GM18858 (cell line): ENCODE measurements at regions not wholly inside any gene's neighbourhood (a gene's known extent, or its start where the extent isn't known, plus 50 kb on each side); places are given as distances from the start of the nearest gene placed in this dataset.
"Not testable (repeated sequence)": the region's sequence is repeated elsewhere in the genome, so short reads cannot be mapped to it uniquely, and the experiment has no call there.

Experiments
- ATAC-seq: cut with Tn5 transposase; IDR thresholded peaks from one replicate; pipeline ENCODE4 v1.9.1; 2021; ENCODE audit not compliant: unreplicated experiment

DNA sequence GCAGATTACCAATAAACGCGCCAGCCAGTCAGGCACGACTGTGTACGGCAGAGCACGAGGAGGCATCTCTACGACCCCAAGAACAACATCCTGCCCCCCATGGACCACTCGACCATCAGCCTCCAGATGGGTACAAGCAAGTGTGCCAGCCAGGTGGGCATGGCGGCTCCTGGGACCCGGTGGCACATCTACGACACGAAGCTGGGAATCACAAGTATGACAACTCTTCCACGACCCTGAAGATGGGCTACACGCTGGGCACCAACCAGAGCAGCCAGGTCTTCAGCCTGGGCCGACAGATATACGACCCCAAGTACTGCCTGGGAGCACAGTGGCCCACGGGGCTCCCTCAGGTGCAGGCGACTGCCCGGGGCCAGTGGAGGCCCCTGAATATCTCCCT is 217.6 kb downstream of the POTED start:
- no peak for ATAC-seq

DNA sequence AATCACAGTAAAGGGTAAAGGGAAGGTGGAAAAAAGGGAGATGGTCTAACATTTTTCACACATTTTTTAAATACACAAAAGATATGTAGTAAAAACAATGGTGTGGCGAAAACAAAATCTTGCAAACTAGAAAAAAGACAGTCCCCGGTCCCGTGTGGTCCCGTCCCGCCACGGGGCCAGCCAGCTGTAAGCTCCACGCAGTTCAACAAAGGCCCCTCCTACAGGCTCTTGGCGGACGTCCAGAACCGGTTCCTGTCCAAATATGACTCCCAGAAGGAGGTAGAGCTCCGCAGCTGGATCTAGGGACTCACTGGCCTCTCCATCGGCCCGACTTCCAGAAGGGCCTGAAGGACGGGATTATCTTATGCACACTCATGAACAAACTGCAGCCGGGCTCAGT is 216.9 kb downstream of the POTED start:
- ATAC-seq, result not testable (repeated sequence)

DNA sequence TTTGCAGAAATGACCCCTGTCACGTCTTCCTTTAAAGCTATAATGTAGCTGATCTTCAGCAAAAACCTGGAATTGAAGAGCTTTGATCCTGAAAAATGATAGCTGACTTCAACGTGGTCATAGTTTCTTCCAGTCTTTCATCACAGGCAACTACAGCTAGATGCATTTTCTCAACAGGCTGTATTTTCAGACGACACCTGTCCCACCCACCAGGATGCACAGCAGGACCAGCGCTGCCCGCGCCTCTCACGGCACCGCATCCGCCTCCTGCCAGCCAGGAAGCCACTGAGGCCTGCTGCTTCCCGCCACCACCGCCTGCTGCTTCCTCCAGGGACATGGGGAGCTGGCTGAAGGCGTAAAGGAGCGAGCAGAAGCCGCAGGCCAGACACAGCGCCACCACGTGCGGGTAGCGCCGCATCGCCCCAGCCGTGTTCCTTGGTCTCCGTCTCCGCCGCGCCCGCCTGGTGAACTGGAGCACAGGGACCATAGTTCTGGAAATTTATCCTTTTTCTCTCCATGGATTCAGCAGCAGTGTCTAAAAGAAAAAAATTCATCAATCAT is 215.7 kb downstream of the POTED start:
- ATAC-seq, result not testable (repeated sequence)

- not testable (repeated sequence) for ATAC-seq
Observed at GRCh38 chr21:13820286-13820685, 210.7 kb downstream of the POTED start.

GRCh38 chr21:13812191-13812590 is 202.6 kb downstream of the POTED start:
- ATAC-seq, result not testable (repeated sequence)

DNA sequence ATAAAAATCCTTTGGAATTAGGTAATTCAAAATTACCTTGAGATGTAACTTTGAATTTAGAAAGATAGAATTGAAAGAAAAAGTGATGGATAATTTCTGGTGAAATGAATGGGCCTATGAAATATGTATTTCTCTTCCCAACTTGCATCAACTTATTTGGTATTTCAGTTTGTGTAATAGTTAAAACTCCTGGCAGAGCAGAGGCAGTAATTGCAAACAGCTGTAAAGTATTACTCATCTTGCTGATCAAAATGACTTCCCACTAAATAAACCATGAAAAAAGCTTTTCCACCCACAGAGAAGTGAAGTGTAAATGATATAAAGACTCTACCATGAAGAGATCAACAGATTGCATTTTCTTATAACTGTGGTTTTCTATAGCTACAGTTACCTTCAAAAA is 201.0 kb downstream of the POTED start:
- ATAC-seq, result not testable (repeated sequence)

DNA sequence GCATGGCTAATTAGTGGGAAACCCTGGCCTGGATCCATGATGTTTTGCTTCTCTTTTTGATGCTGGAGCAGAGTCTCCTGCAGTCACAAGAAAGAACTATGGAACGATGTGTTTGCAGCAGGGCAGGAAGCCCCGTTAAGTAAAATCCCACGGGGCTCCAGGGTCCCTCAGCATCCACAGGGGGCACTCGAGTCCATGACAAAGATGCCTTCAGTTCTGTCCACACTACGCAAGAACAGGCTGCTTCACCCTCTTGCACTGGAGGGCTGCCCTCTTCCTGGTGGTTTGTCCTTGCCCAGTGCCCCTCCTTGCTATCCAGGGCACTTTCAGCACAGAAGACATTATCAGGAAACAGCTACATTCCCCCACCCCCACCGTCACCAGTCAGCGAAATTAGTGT is 196.9 kb downstream of the POTED start:
- ATAC-seq, result not testable (repeated sequence)

DNA sequence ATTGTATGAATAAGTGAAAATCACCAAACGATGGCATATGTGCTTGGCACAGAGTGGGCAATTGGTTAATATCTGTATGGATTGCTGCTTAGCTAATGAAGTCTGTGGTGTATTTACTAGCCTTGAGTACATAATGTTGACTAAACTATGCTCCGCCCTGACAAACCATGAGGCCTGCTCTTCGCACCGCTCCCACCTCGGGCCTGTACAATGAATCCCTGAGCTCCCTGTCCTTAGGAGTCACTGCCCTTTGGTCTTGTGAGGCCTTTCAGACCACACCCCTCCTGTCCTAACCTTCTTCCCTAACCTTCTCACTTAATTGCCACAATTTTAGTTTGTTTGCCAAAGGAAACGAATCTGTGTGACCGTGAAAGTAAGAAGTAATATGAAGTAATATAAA is 193.2 kb downstream of the POTED start:
- not testable (repeated sequence) for ATAC-seq
